Duodenal mucosa (tissue), 2 donors: ENCODE measurements at regions not wholly inside any gene's neighbourhood (a gene's known extent, or its start where the extent isn't known, plus 50 kb on each side); places are given as distances from the start of the nearest gene placed in this dataset.

Experiments
- H3K27ac ChIP-seq: one replicate; pipeline ENCODE4 v1.7.0; 2013; ENCODE audit warnings: low read depth, low read length
- H3K27me3 ChIP-seq, 2 donors: one replicate each; pipeline ENCODE4 v1.7.0; 2013; ENCODE audit warnings: low read length in 2 of 2, control low read depth in 1 of 2; ENCODE audit not compliant: insufficient read depth in 2 of 2, control insufficient read depth in 1 of 2
- H3K36me3 ChIP-seq, 2 donors: one replicate each; pipeline ENCODE4 v1.7.0; 2013; ENCODE audit warnings: low read length in 2 of 2, control low read depth in 1 of 2; ENCODE audit not compliant: insufficient read depth in 2 of 2, control insufficient read depth in 1 of 2
- H3K4me1 ChIP-seq, 2 donors: one replicate each; pipeline ENCODE4 v1.7.0; 2013; ENCODE audit warnings: low read length in 2 of 2, control low read depth in 1 of 2; ENCODE audit not compliant: insufficient read depth in 2 of 2, control insufficient read depth in 1 of 2
- H3K4me3 ChIP-seq, 2 donors: one replicate each; pipeline ENCODE4 v1.7.0; 2013; ENCODE audit warnings: low read length in 2 of 2, low read depth in 1 of 2
- H3K9ac ChIP-seq, 2 donors: one replicate each; pipeline ENCODE4 v1.7.0; 2013; ENCODE audit warnings: low read length in 2 of 2, low read depth in 1 of 2
- H3K9me3 ChIP-seq, 2 donors: one replicate each; pipeline ENCODE4 v1.7.0; 2013; ENCODE audit warnings: low read length in 2 of 2, control low read depth in 1 of 2; ENCODE audit not compliant: control insufficient read depth in 1 of 2

DNA sequence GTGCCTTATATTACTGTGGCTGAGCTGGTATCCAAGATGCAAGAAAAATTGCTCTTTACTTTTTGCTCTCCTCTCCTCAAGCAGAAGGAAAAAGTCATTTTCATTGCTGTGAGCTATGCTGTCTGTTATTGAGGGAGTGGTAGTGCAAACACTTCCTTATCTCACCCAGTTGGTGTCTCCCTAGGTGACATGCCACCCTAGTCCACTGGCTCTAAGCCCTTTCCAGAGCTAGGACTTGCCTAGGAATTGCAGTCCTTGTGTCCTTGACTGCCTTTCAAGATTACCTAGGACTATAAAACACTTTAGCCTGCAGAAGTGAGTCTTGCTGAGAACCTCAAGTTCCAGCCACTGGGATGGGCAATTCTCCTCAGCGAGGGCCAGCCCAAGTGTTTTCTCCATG, 458.3 kb downstream of the MRPL39 start:
- Histone ChIP-seq H3K9me3 (peaks cover 0 to 18% of the 10 kb centered on the region in 2 donors), H3K4me3 (no peak overlapping the region), H3K27ac (no peak overlapping the region), H3K36me3 (no peaks in the 10 kb centered on the region), H3K9ac (no peak overlapping the region), H3K4me1 (no peaks in the 10 kb centered on the region), H3K27me3 (no peaks in the 10 kb centered on the region)

DNA sequence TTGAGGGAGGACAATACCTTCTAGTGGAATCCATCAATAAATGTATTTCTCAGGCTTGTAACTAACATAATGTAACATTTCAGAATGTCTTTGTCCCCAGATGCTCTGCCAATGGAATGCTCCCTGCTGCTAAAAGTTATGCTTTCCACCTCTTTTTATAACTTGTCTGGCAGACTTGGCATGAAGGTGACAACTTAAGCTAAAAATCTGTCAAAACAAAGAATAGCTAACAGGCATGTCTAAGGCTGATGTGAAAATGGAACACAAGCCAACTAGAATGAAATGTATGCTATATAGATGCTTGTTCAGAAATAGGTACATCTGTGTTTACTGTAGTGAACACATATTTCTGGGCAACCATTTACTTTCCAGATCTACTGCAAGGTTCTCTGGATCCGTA, 467.9 kb downstream of the MRPL39 start:
- Histone ChIP-seq H3K27ac (no peak overlapping the region), H3K4me3 (no peak overlapping the region), H3K9me3 (peaks cover 0 to 3% of the 10 kb centered on the region in 2 donors), H3K9ac (no peak overlapping the region), H3K4me1 (no peaks in the 10 kb centered on the region), H3K27me3 (no peaks in the 10 kb centered on the region), H3K36me3 (no peaks in the 10 kb centered on the region)

DNA sequence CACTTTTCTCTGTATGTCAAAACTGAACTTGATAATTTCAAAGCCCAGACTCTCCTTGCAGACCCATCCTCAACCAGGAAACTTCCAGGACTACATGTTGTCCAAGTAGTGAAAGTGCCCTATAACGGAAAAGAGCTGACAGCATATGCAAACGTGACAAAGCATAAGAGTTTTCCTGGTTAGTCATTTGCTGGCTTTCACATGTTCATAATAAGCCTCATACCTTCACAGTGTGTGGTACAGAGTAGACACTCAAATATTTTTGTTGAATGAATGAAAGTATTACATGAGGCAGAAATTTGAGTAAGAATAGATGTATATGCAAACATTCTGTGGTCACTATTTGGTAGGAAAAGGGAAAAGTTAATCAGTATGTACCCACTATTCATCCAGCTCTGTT, 473.3 kb downstream of the MRPL39 start:
- Histone ChIP-seq H3K27me3 (no peaks in the 10 kb centered on the region), H3K27ac (no peak overlapping the region), H3K4me1 (no peaks in the 10 kb centered on the region), H3K9ac (no peak overlapping the region), H3K36me3 (no peaks in the 10 kb centered on the region), H3K4me3 (no peak overlapping the region), H3K9me3 (no peaks in the 10 kb centered on the region)

GRCh38 chr21:25127811-25128210, 479.5 kb downstream of the MRPL39 start:
- Histone ChIP-seq H3K9ac (no peak overlapping the region), H3K9me3 (peaks cover 0 to 10% of the 10 kb centered on the region in 2 donors), H3K27me3 (no peaks in the 10 kb centered on the region), H3K4me3 (no peak overlapping the region), H3K4me1 (no peaks in the 10 kb centered on the region), H3K27ac (no peak overlapping the region), H3K36me3 (no peaks in the 10 kb centered on the region)

DNA sequence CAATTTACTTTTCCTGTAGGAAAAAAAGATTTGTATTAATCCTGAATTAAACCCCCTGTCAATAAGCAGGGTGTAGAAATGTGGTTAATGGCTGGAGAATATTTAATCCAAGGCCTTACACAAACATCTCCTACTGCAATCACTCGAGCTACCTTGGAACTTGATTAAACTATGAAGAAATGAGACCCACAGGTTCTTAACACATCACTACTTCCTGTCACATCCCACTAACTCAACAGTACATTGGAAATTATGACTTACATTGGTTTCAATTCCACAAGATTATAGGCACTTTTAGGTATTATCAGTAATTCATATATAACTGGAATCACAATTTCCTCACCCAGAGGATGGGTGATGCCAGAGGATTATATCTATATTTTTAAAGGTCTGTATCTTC, 480.3 kb downstream of the MRPL39 start:
- Histone ChIP-seq H3K27me3 (no peaks in the 10 kb centered on the region), H3K9ac (no peak overlapping the region), H3K9me3 (peaks cover 0 to 11% of the 10 kb centered on the region in 2 donors), H3K4me1 (no peaks in the 10 kb centered on the region), H3K36me3 (no peaks in the 10 kb centered on the region), H3K4me3 (no peak overlapping the region), H3K27ac (no peak overlapping the region)

DNA sequence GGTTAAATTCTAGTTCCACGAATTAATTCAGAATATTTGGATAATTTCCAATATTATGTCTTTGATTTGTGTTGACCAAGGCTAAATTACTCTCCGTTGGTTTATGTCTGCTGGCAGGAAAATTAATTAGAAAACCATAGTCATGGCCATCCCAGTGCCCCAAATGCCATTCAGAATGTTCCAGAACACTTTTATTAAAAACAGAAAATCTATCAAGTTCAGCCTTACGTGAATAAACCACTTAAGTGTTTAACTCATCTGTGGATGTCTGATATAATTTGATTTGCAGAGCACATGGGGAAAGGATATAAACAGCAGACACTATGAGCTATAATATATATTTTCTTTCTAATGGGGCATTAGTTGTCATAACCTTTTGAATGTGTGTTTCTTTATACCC, 480.7 kb downstream of the MRPL39 start:
- no peak overlapping the region for H3K4me3 ChIP-seq
- no peak overlapping the region for H3K9ac ChIP-seq
- H3K9me3 ChIP-seq, result peaks cover 0 to 13% of the 10 kb centered on the region in 2 donors
- H3K27ac ChIP-seq, result no peak overlapping the region
- H3K27me3 ChIP-seq, result no peaks in the 10 kb centered on the region
- H3K4me1 ChIP-seq, result no peaks in the 10 kb centered on the region
- H3K36me3 ChIP-seq, result no peaks in the 10 kb centered on the region

DNA sequence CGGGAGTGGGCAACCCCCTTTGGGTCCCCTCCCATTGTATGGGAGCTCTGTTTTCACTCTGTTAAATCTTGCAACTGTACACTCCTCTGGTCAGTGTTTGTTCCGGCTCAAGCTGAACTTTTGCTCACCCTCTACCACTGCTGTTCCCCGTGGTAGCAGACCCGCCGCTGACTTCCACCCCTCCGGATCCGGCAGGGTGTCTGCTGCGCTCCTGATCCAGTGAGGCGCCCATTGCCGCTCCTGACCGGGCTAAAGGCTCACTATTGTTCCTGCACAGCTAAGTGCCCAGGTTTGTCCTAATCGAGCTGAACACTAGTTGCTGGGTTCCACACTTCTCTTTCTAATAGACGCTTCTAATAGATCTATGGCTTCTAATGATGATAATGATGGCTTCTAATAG, 488.6 kb downstream of the MRPL39 start:
- Histone ChIP-seq H3K4me3 (no peak overlapping the region), H3K9me3 (peaks cover 0 to 9% of the 10 kb centered on the region in 2 donors), H3K36me3 (no peaks in the 10 kb centered on the region), H3K27me3 (no peaks in the 10 kb centered on the region), H3K4me1 (no peaks in the 10 kb centered on the region), H3K27ac (no peak overlapping the region), H3K9ac (no peak overlapping the region)

GRCh38 chr21:25115021-25115420, 492.3 kb downstream of the MRPL39 start:
- Histone ChIP-seq H3K9ac (no peak overlapping the region), H3K36me3 (no peaks in the 10 kb centered on the region), H3K9me3 (peaks cover 0 to 4% of the 10 kb centered on the region in 2 donors), H3K27me3 (no peaks in the 10 kb centered on the region), H3K4me1 (no peaks in the 10 kb centered on the region), H3K4me3 (no peak overlapping the region), H3K27ac (no peak overlapping the region)

DNA sequence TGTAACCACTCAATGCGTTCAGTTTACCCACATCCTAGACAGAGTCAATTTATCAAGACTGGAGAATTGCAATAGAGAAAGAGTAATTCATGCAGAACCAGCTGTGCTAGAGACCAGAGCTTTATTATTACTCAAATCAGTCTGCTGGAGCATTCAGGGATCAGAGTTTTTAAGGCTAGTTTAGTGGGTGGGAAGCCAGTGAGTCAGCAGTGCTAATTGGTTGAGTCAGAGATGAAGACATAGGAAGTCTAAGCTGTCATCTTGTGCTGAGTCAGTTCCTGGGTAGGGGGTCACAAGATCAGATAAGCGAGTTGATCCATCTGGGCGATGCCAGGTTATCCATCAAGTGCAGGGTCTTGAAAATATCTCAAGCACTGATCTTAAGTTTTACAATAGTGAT, 499.6 kb downstream of the MRPL39 start:
- H3K4me1 ChIP-seq, result no peaks in the 10 kb centered on the region
- no peak overlapping the region for H3K4me3 ChIP-seq
- no peak overlapping the region for H3K27ac ChIP-seq
- H3K9ac ChIP-seq, result no peak overlapping the region
- no peaks in the 10 kb centered on the region for H3K36me3 ChIP-seq
- H3K27me3 ChIP-seq, result no peaks in the 10 kb centered on the region
- no peaks in the 10 kb centered on the region for H3K9me3 ChIP-seq

DNA sequence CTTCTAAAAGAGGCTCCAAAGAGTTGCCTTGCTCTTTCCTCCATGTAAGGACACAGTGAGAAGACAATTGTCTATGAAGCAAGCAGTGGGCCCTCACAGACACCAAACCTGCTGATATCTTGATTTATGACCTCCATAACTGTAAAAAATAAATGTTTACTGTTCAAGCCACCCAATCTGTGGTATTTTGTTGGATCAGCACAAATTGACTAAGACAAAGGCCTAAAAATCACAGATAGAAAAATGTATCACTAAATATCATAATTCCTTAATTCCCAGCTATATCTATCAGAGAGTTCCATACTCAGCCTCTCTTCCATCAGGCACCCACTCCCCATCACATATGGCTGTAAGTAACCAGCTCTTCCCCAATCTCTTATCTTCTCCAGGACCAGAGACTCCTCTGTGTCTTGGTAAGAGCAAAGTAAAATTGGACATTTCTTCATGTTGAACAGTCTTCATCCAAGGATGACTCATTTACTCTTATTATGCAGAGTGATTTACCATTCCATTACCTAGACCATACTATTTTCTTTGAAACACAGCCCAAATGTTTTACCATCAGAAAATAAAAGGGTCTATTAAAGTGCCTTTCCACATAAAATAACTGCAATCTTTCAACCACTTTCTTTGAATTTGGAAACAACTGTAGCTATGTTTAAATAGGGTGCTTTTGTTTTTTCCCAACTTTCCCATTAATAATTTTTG, 503.6 kb downstream of the MRPL39 start:
- Histone ChIP-seq H3K27ac (no peak overlapping the region), H3K36me3 (no peaks in the 10 kb centered on the region), H3K4me3 (no peak overlapping the region), H3K9ac (no peak overlapping the region), H3K9me3 (no peaks in the 10 kb centered on the region), H3K4me1 (no peaks in the 10 kb centered on the region), H3K27me3 (no peaks in the 10 kb centered on the region)

DNA sequence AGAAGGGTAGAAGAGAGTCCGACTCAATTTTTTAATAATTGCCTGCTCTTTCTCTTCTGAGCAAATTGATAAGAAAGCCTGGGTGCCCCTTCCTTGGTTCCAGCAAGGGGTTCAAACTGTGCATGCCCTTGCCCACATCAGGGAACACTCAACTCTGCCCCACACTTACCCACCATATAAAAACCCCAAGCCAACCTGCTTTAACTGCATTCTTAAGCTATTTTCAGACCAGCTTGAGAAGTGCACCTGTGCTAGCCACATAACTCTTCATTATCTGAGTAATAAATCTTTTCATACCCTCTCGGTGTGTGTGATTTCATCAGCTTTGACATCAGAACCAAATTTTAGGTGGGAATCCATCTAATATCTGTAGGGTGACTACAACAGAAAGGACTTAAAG, 509.6 kb downstream of the MRPL39 start:
- Histone ChIP-seq H3K4me1 (no peaks in the 10 kb centered on the region), H3K9ac (no peak overlapping the region), H3K27ac (no peak overlapping the region), H3K9me3 (peaks cover 0 to 5% of the 10 kb centered on the region in 2 donors), H3K27me3 (no peaks in the 10 kb centered on the region), H3K4me3 (no peak overlapping the region), H3K36me3 (no peaks in the 10 kb centered on the region)
